DMS 273 treated with DMSO at 0.1 percent for 48 hours (cell line): ENCODE measurements at regions not wholly inside any gene's neighbourhood (a gene's known extent, or its start where the extent isn't known, plus 50 kb on each side); places are given as distances from the start of the nearest gene placed in this dataset.
"Not testable (repeated sequence)": the region's sequence is repeated elsewhere in the genome, so short reads cannot be mapped to it uniquely, and the experiment has no call there.

Experiments
- DNase-seq: peaks from one replicate; lab custom pipeline; 2025; lab: John Stamatoyannopoulos, UW

- DNase-seq: no peak
These were observed 918.4 kb upstream of the SOX9 start for GRCh38 chr17:71202449-71202848.

DNA sequence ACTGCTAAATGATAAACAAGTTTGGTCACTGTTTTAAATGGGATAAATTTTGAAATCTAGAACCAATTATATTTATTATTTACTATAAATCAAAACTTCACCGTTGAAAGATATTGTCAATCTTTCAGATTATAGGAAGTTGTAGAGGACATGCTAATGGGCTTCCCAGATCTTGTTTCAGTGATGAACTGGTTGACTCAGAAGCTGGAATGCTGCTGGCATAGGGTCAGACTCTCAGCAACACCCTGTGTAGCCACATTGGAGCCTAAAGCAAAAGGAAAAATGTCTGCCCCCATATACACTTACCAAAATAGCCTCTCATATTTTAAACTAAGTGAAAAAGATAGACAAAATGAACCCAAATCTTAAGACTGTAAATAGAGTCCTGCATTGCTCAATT is 916.9 kb upstream of the SOX9 start:
- no peak for DNase-seq

DNA sequence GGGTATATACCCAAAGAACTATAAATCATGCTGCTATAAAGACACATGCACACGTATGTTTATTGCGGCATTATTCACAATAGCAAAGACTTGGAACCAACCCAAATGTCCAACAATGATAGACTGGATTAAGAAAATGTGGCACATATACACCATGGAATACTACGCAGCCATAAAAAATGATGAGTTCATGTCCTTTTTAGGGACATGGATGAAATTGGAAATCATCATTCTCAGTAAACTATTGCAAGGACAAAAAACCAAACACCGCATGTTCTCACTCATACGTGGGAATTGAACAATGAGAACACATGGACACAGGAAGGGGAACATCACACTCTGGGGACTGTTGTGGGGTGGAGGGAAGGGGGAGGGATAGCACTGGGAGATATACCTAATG is 914.9 kb upstream of the SOX9 start:
- DNase-seq: not testable (repeated sequence)

- DNase-seq: no peak
These were observed 912.6 kb upstream of the SOX9 start for GRCh38 chr17:71208111-71208704.

GRCh38 chr17:71213936-71214335 is 906.9 kb upstream of the SOX9 start:
- DNase-seq: no peak

DNA sequence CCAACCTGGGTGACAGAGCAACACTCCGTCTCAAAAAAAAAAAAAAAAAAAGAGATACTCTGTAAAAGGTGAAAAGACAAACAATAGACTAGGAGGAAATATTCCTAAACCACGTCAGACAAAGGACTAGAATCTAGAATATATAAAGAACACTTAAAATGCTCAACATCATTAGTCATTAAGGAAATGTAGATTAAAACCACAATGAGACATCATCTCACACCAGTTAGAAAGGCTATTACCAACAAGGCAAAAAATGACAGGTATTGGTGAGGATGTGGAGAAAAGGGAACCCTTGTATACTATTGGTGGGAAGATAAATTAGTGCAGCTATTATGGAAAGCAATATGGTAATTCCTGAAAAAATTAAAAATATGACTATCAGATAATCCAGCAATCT is 903.1 kb upstream of the SOX9 start:
- DNase-seq: no peak

- no peak for DNase-seq
These were observed 895.8 kb upstream of the SOX9 start for GRCh38 chr17:71224824-71225575.

GRCh38 chr17:71227841-71228240 is 893.0 kb upstream of the SOX9 start:
- no peak for DNase-seq

DNA sequence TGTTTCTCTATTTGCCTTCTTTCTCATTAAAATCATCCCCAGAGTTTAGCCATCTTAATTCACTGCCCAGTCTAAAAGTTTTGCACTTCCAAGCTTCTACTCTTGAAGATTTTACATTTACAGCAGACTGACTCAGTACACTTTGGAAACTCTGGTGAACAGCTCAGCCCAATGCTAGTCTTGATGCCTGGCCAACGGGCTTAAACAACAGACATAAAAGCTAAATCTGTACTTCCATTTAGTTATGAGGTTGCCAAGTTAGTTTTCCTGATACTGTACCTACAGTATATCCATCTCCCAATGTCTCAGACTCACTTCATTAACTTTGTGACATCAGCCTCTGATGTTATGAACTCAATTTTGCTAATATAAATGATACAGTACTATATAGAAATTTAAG is 891.8 kb upstream of the SOX9 start:
- no peak for DNase-seq

DNA sequence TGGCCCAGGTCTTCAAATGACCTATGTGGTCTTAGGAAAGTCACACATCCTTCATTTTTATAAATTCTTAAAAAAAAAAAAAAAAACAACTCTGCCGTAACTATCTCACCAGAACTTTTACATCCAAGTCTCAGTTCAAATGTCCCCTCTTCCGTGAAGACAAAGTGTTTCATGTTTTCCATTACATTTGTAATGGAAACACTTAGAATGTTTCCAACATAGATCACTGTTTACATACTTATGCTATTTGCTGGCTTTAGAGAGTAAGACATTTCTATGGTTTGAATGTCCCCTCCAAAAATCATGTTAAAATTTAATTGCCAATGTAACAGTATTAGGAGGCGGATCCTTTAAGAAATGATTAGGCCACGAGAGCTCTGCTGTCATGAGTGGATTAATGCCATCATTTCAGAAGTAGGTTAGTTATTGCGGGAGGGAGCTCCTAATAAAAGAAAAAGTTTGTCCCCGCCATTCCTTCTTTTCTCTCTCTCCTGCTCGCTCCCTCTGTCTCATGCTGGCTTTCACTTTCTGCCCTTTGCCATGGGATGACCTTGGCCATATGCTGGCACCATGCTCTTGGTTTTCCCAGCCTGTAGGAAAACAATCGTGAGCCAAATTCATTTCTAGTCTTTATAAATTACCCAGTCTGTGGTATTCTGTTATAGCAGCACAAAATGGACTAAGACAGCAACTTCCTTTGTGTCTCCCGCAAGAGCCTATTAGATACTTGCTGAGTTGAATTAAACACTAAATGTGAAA is 887.8 kb upstream of the SOX9 start:
- no peak for DNase-seq

DNA sequence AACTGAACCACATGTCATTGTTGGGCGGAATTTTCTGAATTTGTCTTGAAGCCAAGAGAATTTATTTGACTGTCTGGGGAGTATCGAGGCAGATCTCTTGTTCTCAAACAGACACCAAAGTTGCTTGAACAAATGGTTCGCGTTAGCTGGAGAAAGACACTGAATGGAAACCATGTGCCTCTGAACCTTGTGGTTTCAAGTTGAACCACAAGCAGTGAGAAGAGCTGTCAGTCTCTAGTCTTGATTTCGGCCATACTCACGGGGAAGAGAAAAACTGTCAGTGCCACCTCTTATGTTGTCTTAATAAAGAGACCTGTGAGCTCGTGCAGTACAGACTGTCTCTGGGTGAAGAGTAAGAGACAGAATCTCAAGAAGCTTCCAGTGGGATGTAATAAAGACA is 886.5 kb upstream of the SOX9 start:
- DNase-seq: no peak

GRCh38 chr17:71237903-71238538 is 882.8 kb upstream of the SOX9 start:
- no peak for DNase-seq

- DNase-seq: no peak
These were observed 873.3 kb upstream of the SOX9 start for GRCh38 chr17:71247441-71248015.

DNA sequence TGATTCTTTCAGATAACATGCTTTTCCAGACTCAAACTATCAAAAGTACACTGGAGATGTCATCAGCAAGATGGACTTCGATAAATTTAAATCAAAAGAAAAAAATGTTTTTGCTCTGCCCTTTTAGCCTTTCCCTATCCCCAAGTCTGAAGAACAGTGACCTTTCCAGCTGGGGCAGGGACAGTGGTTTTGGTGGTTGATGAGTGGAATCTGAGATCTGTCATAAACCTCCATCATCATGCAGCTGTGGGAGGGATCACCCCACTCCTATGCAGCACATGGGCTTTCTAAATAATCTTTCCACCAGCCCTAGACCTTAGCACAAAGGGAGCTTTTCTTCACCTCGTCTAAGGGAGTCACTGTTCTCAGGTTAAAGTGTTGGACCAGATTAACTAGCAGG is 869.5 kb upstream of the SOX9 start:
- DNase-seq: no peak

DNA sequence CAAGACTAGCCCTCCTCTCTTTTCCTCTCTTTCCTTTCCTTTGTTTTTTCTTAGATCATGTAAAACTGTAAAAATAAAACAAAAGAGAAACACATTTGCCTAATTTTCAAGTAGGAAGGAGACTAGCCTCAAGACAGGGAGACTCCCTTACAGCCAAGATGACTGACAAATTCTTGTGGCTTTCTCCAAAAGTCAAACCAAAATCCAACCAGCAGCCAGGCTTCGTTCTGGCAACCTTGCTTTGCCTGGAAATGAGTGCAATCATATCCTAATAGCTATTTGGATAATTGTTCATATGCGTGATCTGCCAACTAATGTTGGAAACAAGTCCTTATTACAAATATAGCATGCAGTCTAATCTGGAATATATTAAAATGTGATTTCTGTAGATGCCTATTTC is 868.9 kb upstream of the SOX9 start:
- no peak for DNase-seq

DNA sequence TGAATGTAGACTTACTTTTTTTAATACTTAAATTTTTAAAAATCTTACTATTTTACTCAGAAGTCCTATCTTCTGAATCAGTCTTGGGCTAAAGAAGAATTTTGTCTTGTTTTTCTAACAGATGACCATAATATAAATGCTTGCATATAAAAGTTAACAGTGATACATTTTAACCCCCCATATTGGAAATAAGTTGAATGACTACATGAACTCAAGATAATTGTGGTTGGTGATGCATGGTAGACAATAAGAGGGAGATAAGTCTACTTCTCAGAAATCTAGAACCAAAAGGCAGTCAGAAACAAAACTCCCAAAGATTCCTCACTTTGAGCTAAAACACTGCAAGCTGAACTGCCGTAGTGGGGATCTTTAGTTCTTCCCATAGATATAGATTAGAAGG is 868.4 kb upstream of the SOX9 start:
- no peak for DNase-seq

GRCh38 chr17:71257096-71257495 is 863.7 kb upstream of the SOX9 start:
- DNase-seq: no peak

DNA sequence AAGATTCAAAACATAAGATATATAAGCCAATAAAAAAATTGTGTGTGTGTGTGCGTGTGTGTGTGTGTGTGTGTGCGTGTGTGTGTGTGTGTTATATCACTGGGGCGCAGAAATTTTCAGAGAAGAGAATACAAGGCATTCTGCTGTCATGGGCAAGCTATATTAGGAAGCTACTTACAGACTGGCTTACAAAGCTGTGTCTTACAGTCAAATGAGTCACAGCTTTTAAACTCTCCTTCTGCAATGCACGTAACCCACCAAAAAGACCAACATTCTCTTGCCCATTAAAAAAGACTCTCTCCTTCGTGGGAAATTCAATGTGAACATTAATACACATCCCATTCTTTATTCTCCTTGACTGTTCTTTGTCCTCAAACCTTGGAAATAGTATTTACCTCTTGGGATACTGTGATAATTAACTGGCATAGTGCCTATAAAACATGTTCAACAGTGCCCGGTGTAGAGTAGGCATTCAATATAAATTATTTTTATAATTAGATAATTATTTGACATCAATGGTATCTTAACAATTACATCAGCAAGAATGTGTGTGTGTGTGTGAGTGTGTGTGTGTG is 860.4 kb upstream of the SOX9 start:
- DNase-seq: no peak

GRCh38 chr17:71262586-71262985 is 858.2 kb upstream of the SOX9 start:
- no peak for DNase-seq

- no peak for DNase-seq
These were observed 853.2 kb upstream of the SOX9 start for GRCh38 chr17:71267668-71268067.

- DNase-seq: no peak
These were observed 851.6 kb upstream of the SOX9 start for GRCh38 chr17:71269201-71269600.

GRCh38 chr17:71273441-71273840 is 847.4 kb upstream of the SOX9 start:
- DNase-seq: no peak
